DND-41 (cell line): ENCODE measurements at regions not wholly inside any gene's neighbourhood (a gene's known extent, or its start where the extent isn't known, plus 50 kb on each side); places are given as distances from the start of the nearest gene placed in this dataset.

Experiments used
- CTCF ChIP-seq: IDR thresholded peaks from 2 replicates; pipeline ENCODE4 v1.5.1; 2012; ENCODE audit warnings: borderline replicate concordance, low read length, moderate library complexity, mild to moderate bottlenecking; ENCODE audit not compliant: poor library complexity, severe bottlenecking; ENCODE audit errors: extremely low read depth
- EZH2 ChIP-seq: IDR thresholded peaks from 3 replicates; pipeline ENCODE4 v1.6.1; 2012; ENCODE audit warnings: borderline replicate concordance, low read depth, mild to moderate bottlenecking, moderate library complexity, low read length, inconsistent platforms; ENCODE audit not compliant: severe bottlenecking

- TF ChIP-seq CTCF (no peak), EZH2 (no peak)
These were observed 103.8 kb downstream of the CYP26A1 start for GRCh38 chr10:93177511-93177910.
